ENCODE measurements at regions not wholly inside any gene's neighbourhood (a gene's known extent, or its start where the extent isn't known, plus 50 kb on each side); places are given as distances from the start of the nearest gene placed in this dataset.

DNA sequence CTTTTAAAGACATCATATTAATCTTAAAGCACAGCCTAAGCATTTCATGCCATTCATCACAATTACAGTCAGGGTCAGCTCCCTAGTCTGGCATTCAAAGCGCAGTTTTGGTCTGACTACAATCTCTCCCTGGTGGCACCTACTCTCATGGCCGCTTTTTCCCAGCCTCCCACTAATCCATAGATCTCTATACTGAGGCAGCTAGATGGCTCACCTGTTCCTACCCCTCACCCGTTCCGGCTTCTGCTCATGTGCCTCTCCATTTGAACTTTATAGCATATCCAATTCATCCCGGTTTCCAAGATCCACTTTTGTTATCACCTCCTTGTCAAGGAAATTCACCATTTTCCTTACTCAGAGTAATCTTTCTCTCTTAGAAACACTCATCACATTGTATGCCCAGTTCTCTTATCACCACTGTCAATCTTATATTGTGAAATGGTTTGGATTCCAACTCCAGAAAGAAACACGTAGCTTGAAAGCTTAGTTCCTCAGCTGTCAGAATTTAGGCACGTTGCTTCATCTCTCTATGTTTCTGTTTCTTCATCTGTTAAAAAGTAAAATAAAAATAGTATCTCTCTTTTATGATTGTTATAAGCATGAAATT is 220.0 kb upstream of the UBE2E2 start:
- ATAC-seq (peak; percentile 38; the same call in 1 of the 2 replicates), DNase-seq (ENCODE audit: low spot score) (no peak)
- POLR2A ChIA-PET: no interaction called here
- Mint-ChIP-seq H3K27ac (peak overlapping the region; percentile 60; the same call in 1 of the 2 replicates), H3K36me3 (no peaks in the 10 kb centered on the region), H3K9me3 (peaks cover 4% of the 10 kb centered on the region), H3K4me3 (no peak overlapping the region), H3K4me1 (peaks cover 18% of the 10 kb centered on the region), H3K27me3 (ENCODE audit: low read depth) (no peaks in the 10 kb centered on the region)
- CTCF ChIA-PET: no interaction called here
- TF ChIP-seq ZNF121 (CRISPR knock-in tag; IDR thresholded peaks at IDR 0.05): peak; percentile 64; the same call in 1 of the 2 replicates
- no peak for TF ChIP-seq IRF2 (CRISPR knock-in tag; IDR thresholded peaks at IDR 0.05; ENCODE audit: borderline replicate concordance, low read depth)

GRCh38 chr3:22986958-22987357 is 216.2 kb upstream of the UBE2E2 start:
- Mint-ChIP-seq H3K27ac (no peak overlapping the region), H3K4me1 (peaks cover 23% of the 10 kb centered on the region), H3K27me3 (ENCODE audit: low read depth) (peaks cover 2% of the 10 kb centered on the region), H3K36me3 (no peaks in the 10 kb centered on the region), H3K9me3 (peaks cover 8% of the 10 kb centered on the region), H3K4me3 (no peak overlapping the region)
- POLR2A ChIA-PET: no interaction called here
- TF ChIP-seq GRHL2 (CRISPR knock-in tag; IDR thresholded peaks at IDR 0.05; ENCODE audit: insufficient replicate concordance, severe bottlenecking) (no peak), E2F1 (CRISPR knock-in tag; IDR thresholded peaks at IDR 0.05) (no peak), AR (CRISPR knock-in tag; IDR thresholded peaks at IDR 0.05) (no peak), SP1 (CRISPR knock-in tag; conservative IDR thresholded peaks at IDR 0.05) (no peak), JUN (CRISPR knock-in tag; IDR thresholded peaks at IDR 0.05) (no peak), MYBL2 (CRISPR knock-in tag; IDR thresholded peaks at IDR 0.05) (no peak), GTF2I (CRISPR knock-in tag; conservative IDR thresholded peaks at IDR 0.05) (no peak), FOXK1 (CRISPR knock-in tag; IDR thresholded peaks at IDR 0.05) (no peak), ZBTB43 (CRISPR knock-in tag; IDR thresholded peaks at IDR 0.05) (no peak), ESRRA (CRISPR knock-in tag; IDR thresholded peaks at IDR 0.05; ENCODE audit: borderline replicate concordance) (no peak), TCF7 (CRISPR knock-in tag; IDR thresholded peaks at IDR 0.05; ENCODE audit: low read depth) (no peak), FOXP1 (CRISPR knock-in tag; IDR thresholded peaks at IDR 0.05; ENCODE audit: borderline replicate concordance) (no peak), TP53 (CRISPR knock-in tag; IDR thresholded peaks at IDR 0.05) (no peak), IRF1 (CRISPR knock-in tag; IDR thresholded peaks at IDR 0.05) (no peak), SMAD4 (CRISPR knock-in tag; IDR thresholded peaks at IDR 0.05) (no peak), KAT7 (CRISPR knock-in tag; IDR thresholded peaks at IDR 0.05; ENCODE audit: borderline replicate concordance) (no peak)
- TF ChIP-seq, protein P1, sequence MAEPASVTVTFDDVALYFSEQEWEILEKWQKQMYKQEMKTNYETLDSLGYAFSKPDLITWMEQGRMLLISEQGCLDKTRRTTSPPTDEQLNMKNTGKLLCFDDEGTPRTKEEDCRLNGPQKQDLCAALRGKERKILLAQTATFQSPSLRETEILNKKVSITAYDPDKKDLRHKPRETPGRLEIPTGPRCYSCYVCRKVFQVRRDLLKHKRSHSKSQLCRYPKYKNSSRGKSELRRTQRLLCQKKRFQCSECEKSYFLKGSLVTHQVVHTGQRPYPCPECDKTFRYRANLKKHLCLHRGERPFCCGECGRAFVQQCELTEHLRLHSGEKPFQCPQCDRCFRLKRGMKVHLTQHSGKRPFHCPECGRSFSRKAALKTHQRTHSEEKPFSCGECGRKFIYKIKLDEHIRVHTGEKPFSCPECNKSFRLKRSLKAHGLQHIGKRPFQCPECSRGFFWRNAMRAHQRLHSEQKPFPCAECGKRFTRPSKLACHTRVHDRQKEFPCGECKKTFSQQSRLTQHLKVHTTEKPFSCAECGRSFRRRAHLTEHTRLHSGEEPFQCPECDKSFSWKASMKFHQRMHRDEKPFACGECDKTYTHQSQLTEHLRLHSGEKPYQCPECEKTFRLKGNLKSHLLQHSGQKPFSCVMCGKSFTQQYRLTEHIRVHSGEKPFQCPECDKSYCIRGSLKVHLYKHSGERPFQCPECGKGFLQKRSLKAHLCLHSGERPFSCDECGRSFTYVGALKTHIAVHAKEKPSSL (CRISPR knock-in tag; conservative IDR thresholded peaks at IDR 0.05): no peak
- TF ChIP-seq, protein P2, sequence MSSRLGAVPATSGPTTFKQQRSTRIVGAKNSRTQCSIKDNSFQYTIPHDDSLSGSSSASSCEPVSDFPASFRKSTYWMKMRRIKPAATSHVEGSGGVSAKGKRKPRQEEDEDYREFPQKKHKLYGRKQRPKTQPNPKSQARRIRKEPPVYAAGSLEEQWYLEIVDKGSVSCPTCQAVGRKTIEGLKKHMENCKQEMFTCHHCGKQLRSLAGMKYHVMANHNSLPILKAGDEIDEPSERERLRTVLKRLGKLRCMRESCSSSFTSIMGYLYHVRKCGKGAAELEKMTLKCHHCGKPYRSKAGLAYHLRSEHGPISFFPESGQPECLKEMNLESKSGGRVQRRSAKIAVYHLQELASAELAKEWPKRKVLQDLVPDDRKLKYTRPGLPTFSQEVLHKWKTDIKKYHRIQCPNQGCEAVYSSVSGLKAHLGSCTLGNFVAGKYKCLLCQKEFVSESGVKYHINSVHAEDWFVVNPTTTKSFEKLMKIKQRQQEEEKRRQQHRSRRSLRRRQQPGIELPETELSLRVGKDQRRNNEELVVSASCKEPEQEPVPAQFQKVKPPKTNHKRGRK (CRISPR knock-in tag; IDR thresholded peaks at IDR 0.05; ENCODE audit: borderline replicate concordance): no peak
- TF ChIP-seq, protein P3, sequence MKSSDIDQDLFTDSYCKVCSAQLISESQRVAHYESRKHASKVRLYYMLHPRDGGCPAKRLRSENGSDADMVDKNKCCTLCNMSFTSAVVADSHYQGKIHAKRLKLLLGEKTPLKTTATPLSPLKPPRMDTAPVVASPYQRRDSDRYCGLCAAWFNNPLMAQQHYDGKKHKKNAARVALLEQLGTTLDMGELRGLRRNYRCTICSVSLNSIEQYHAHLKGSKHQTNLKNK (CRISPR knock-in tag; IDR thresholded peaks at IDR 0.05): no peak
- TF ChIP-seq, protein P4, sequence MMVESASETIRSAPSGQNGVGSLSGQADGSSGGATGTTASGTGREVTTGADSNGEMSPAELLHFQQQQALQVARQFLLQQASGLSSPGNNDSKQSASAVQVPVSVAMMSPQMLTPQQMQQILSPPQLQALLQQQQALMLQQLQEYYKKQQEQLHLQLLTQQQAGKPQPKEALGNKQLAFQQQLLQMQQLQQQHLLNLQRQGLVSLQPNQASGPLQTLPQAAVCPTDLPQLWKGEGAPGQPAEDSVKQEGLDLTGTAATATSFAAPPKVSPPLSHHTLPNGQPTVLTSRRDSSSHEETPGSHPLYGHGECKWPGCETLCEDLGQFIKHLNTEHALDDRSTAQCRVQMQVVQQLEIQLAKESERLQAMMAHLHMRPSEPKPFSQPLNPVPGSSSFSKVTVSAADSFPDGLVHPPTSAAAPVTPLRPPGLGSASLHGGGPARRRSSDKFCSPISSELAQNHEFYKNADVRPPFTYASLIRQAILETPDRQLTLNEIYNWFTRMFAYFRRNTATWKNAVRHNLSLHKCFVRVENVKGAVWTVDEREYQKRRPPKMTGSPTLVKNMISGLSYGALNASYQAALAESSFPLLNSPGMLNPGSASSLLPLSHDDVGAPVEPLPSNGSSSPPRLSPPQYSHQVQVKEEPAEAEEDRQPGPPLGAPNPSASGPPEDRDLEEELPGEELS (CRISPR knock-in tag; IDR thresholded peaks at IDR 0.05): no peak
- CTCF ChIA-PET: no interaction called here
- no peak for ATAC-seq
- no peak for DNase-seq (ENCODE audit: low spot score)

Data from WTC11 (cell line).